HG03066 (cell line): ENCODE measurements at regions not wholly inside any gene's neighbourhood (a gene's known extent, or its start where the extent isn't known, plus 50 kb on each side); places are given as distances from the start of the nearest gene placed in this dataset.

Source experiments
- ATAC-seq: cut with Tn5 transposase; IDR thresholded peaks from one replicate; pipeline ENCODE4 v1.9.1; 2021; ENCODE audit warnings: low read depth; ENCODE audit not compliant: unreplicated experiment

DNA sequence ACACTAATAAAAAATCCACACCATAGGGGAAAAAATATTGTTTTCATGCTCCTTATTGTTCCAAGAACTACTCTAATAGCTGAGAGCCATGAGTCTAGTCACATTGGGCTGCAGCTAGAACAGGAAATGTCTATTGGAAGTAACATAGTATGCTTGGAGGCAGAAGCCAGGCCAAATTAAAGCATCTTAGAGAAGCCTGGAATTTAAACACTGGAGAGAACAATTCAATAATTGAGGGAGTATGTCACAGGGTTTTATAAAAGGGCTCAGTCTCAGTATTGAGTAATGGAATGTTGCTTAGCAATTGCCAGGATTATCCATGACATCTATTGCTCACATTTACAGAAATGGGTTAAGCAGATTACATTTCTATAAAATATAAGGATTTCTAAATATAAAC, 471.3 kb downstream of the LMO4 start:
- no peak for ATAC-seq

DNA sequence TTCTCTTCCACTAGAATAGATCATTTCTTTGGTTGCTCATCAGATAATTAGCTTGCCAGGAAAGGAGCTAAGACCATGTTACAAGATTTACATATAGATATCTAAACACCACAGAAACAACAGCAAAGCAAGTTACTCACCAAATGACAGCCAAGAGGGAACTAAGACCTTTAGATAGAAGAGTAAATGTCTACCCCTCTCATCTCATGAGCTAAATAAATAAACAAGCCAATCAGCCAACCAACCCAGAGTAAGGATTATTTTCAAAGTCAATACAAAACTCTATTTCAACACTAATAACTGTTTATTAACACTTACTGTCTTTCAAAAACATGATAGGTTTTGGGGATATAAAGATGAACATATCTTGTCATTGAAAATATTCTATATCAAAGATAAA, 474.7 kb downstream of the LMO4 start:
- ATAC-seq = no peak

DNA sequence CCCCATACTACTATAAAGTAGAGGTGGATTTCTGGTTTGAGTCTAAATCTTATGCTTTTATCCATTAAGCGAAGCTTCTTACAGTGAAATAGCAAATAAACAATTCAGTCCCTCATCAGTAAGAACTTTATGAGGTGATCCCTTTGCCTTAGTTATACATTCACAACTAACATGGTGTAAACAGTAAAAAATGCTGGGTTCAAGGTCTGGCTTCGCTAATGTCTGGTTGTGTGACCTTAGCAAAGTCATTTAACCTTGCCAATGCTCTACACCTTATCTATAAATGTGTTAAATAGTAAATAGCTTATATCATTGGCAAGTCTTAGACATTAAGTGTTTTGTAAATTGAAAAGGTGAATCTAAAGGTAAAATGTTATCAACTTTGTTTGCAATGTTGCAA, 475.4 kb downstream of the LMO4 start:
- no peak for ATAC-seq

GRCh38 chr1:87805666-87806378, 477.1 kb downstream of the LMO4 start:
- no peak for ATAC-seq

DNA sequence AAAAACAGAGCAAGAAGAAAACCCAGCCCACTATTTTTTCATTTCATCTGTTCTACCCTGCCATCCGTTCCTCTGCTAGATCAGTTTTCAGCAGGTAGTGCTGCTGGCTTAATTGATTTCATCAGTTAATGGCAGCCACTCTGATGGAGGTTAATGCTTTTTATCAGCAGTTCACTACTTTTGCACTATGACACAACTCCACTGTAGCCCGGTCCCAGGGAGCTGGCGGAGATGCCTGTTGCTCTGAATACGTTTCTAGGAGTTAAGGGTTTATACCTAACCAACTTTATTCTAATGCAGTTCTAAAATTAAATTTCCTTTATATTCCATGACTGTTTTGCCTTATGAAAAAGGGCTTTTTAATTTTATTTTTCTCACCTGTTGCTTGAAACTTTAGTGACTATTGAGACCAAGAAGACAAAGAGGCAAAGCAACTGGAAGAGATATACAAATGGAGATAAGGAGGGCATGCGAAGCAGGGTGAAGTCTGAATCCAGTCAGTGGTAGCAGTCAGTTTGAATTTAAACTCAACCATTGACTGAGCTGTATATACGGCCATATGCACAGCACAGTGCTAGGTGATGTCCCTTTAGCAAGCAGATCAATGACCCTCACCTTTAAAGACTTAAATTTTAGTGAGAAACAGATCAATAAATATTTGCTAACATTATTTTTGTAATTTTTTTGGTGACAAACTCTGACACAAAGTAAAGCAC, 477.9 kb downstream of the LMO4 start:
- ATAC-seq = no peak

- ATAC-seq = no peak
Measured at GRCh38 chr1:87810166-87810565, 481.5 kb downstream of the LMO4 start.

DNA sequence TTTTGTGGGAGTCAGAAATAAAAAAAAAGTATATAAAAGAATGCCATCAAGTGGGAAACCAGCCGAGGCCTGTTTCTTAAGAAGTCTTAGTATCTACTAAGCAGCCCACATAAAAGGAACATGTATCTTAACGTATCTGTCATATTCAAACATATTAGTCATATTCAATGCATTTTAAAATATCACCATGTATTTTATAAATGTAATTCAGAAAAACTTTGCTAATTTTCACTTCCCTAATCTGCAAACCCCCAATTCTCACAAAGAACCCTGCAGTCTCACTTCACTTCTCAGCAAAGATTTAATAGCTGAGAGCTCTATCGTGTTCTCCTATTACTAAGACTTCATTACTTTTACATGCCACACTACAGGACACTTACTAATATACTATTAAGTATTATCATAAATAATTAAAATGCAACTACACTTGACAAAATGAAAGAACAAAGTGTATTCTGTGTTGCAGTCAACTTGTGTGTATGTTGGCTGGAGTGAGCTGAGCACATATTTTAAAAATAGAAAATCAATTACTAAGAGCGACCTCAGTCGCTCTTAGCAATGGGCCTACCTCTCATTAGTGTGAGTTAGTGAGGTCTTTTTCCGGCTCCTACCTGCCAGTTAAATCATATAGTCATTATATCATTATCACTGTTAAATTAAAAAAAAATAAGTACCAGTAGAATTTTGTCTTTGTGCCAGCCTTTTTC, 484.3 kb downstream of the LMO4 start:
- peak; percentile 69 for ATAC-seq

GRCh38 chr1:87814573-87814972, 485.9 kb downstream of the LMO4 start:
- ATAC-seq = no peak

- no peak for ATAC-seq
Measured at GRCh38 chr1:87816646-87817045, 488.0 kb downstream of the LMO4 start.

DNA sequence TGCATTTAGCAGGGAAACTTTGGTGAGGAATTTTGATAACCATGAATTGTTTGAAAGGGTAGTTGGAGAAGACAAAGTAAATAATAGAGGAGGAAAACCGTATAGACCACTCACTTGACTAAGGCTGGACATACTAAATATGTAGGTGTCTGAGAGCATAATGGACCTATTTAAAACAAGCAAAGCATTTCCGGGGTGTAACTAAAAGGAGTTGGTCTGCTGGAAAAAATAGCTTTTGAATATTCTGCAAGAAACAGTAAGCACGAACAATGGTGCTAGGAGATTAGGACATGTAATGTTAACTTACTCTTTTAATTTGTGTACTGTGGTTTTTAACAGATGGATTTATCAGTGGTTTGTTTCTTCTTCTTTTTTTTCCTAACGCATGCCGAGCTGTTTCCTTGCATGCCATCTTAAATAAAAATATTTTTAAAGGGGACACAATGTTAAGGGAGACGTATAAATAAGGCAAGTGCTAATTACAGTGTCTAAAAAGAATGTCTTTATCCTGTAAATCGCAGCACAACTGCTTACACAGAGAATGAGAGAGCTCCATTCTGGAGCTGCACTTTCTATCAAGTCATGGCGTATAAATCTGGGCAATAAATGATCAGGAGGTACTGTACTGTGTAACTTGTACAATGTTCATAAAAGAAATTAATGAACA, 492.1 kb downstream of the LMO4 start:
- no peak for ATAC-seq

DNA sequence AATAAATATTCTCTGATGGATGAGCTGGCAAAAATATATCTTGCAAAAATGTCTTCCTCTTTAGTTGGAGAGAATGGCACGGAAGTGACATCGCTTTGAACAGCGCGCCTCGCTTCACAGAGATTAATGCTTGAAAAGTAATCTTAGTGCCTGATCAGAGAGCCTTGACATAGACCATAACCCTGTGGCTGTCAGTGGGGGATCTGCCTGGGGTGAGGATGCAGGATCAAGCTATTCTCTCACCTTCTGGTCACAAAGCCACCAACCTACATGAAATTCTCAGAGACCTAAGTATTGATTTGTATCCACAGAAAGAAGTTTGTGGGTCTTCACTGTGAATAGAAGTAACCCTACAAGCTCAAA, 492.6 kb downstream of the LMO4 start:
- no peak for ATAC-seq

DNA sequence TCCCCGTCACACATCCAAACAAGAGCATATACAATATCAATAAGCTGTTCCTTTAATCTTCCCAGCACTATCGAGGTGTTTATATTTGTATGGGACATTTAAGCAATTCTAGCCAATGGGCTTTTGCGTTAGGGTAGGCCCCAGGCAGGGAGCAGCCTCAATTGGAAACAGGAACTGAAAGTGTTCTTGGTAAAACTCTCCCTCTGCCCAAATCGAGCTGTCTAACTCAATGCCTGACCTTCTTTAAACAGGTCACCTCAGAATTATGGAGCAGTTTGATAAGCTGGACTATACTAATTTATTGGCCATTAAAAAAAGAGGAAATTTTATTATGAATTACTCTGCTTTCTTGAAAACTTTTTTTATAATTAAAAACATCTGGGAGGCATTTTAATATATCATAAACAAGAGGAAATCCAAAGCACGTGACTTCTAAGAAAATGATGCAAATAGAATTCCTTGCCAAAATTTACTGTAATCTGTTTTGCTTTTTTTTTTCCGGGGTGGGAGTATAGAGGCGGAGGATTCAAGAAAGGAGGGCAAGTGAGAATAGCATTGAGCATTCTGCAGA, 498.1 kb downstream of the LMO4 start:
- peak; percentile 84 for ATAC-seq

DNA sequence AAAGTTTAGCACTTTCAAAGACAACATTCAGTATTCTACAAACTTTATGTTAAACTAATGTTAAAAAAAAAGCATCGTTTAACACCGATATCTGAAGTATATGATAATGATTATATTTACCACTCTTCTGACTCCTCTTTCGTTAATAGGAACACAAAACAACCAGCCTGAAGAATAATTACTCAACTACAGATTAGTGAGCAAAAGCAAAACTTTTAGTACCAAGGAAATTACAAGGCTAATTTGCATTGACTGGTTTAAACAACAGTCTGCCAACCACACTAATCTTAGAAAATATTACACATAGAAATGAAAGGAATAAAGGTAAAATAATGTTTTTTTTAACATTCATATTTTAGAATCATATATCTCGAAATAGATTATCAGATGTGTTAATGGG, 500.7 kb downstream of the LMO4 start:
- ATAC-seq = no peak

DNA sequence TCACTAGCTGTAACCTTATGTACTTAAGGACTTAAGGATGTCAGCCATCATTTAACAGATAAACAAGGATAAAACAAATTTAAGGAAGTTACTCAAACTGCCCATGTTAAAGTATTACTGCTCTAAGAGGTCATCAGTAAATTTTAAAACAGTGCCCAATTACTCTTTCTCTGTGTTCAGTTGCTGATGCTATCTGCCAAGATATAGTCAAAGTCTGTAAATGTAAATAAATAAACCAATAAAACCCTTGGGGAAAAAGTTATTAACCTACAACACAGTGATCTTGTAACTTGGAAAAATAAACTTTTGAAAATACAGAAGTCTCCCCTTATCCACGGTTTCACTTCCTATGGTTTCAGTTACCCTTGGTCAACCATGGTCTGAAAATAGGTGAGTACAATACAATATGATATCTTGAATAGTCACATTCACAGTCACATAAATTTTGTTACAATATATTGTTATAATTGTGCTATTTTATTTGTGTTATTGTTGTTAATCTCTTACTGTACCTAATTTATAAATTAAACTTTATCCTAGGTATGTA, 501.8 kb downstream of the LMO4 start:
- ATAC-seq = no peak

DNA sequence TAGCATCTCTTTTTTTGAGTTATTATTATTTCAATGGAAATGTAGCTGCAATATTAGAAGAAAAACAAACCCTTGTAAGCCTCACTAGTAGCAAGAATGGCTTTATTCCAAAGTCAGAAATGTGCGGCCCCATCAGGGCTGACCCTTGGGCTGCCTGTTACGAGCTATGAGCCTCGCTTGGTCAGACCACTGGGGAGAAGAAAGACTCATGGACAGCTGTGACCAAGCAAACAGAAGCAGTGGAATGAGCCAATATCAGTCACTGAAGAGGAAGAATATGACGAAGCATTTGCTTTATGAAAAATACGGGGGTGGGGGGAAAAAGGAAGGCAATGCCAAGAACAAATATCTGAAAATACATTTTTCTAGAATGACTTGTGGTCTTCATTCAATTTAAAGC, 504.5 kb downstream of the LMO4 start:
- ATAC-seq = no peak

DNA sequence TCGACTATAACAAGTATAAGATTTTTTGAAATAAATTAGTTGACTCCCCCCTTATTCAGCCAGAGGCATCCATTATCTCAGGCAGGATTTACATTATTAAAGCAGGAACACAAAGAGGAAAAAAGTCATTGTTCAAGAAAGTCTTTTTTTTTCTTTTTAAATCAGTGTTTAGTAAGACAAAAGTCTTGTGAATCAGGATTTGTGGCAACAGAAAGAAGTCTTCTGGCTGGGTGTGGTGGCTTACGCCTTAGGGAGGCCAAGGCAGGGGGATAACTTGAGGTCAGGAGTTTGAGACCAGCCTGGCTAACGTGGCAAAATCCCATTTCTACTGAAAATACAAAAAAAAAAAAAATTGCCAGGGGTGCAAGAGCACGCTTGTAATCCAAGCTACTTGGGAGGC, 505.5 kb downstream of the LMO4 start:
- ATAC-seq = no peak

- ATAC-seq = no peak
Measured at GRCh38 chr1:87834941-87835340, 506.3 kb downstream of the LMO4 start.

DNA sequence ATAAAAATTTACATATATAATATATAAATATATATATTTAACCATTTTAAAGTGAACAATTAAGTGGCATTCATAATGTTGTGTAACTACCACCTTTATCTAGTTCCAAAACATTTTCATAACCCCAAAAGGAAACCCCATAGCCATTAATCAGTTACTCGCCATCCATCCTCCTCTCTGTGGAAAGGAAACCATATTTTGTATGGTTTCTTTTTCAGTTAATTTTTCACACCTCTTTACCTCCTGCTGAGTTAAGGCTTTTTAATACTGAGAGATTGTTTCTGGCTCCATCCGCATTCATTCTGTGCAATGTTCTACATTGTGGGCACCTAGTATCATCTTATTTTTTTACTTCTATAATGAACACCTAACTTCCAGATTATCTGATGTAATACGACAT, 512.1 kb downstream of the LMO4 start:
- ATAC-seq = peak; percentile 89

GRCh38 chr1:87841332-87841731, 512.7 kb downstream of the LMO4 start:
- ATAC-seq = no peak

GRCh38 chr1:87842156-87842555, 513.5 kb downstream of the LMO4 start:
- no peak for ATAC-seq

DNA sequence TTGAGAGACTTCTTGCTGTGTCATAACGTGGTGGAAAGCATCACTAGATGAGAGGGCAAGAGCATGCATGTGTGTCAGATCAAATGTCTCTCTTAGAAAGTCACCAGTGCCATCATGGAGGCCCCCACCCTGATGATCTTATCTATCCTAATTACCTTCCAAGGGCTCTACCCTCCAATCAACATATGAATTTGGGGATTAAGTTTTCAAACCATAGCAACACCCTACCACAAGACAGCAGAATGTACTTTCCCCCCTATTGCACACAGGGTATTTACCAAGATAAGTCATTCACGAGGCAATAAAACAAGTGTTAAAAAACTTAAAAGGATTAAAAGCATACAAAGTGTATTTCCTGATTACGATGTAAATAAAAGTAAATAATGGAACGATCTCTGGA, 515.6 kb downstream of the LMO4 start:
- no peak for ATAC-seq
